ENCODE measurements at regions not wholly inside any gene's neighbourhood (a gene's known extent, or its start where the extent isn't known, plus 50 kb on each side); places are given as distances from the start of the nearest gene placed in this dataset.

GRCh38 chr17:34874478-34874877, 86.8 kb downstream of the CCT6B start:
- no peak for DNase-seq (ENCODE audit: low spot score)

- no peak for DNase-seq (ENCODE audit: low spot score)
Measured at GRCh38 chr17:34872640-34873039, 88.6 kb downstream of the CCT6B start.

DNA sequence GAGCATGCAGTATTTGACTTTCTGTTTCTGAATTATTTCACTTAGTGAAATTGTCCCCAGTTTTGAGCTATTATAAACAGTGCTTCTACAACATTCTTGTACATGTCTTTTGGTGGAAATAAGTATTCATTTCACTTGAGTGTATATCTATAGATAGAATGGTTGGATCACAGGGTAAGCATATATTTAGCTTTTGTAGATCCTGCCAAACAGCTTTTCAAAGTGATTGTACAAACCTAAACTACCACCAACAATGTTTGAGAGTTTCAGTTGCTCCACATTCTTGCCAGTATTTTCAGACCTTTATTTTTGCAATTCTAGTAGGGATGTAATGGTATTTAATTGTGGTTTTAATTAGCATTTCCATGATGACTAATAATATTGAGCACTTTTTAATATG, 91.6 kb downstream of the CCT6B start:
- DNase-seq (ENCODE audit: low spot score) = no peak

GRCh38 chr17:34865716-34866115, 95.5 kb downstream of the CCT6B start:
- DNase-seq (ENCODE audit: low spot score) = no peak

- no peak for DNase-seq (ENCODE audit: low spot score)
Measured at GRCh38 chr17:34862384-34862783, 98.9 kb downstream of the CCT6B start.

DNA sequence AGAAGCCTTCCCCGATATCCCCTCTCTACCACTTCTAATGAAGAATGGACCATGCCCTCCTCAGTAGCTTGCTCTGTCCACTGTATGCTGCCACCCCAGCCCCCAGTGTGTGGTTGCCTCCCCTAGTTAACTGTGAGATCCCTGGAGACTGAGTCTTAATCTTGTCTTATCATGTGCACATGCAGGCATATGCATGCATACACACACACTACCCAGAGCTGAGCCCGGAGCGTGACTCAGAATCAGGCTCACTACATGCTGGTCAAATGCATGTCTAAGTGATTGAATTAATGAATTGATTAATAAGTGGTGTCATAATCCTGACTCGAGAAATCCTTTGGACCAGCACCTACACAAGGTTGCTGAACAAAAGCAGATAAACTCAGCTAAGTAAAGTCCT, 99.4 kb downstream of the CCT6B start:
- no peak for DNase-seq (ENCODE audit: low spot score)

- peak; percentile 4 for DNase-seq (ENCODE audit: low spot score)
Measured at GRCh38 chr17:34859652-34860051, 101.6 kb downstream of the CCT6B start.

- peak; percentile 51 for DNase-seq (ENCODE audit: low spot score)
Measured at GRCh38 chr17:34858591-34859565, 102.4 kb downstream of the CCT6B start.

- DNase-seq (ENCODE audit: low spot score) = no peak
Measured at GRCh38 chr17:34853924-34854323, 107.3 kb downstream of the CCT6B start.

GRCh38 chr17:34852614-34853013, 108.6 kb downstream of the CCT6B start:
- no peak for DNase-seq (ENCODE audit: low spot score)

GRCh38 chr17:34851961-34852540, 109.2 kb downstream of the CCT6B start:
- no peak for DNase-seq (ENCODE audit: low spot score)

DNA sequence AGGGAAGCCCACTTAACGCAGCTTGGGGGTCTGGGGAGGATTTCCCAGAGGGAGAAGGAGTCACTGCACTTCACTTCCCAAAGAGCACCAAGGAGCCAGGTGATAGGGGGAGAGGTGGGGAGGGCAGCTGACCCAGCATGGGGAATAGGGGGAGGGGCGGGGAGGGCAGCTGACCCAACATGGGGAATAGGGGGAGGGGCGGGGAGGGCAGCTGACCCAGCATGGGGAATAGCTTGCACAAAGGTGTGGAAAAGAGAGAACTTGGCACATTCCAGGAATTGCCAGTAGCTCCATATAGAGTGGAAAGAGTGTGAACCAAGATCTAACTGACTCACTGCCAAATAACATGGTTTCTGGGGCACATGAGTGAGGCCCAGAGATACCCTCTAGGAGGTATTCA, 110.3 kb downstream of the CCT6B start:
- no peak for DNase-seq (ENCODE audit: low spot score)

GRCh38 chr17:34850023-34850422, 111.2 kb downstream of the CCT6B start:
- no peak for DNase-seq (ENCODE audit: low spot score)

GRCh38 chr17:34847938-34848337, 113.3 kb downstream of the CCT6B start:
- no peak for DNase-seq (ENCODE audit: low spot score)

- DNase-seq (ENCODE audit: low spot score) = no peak
Measured at GRCh38 chr17:34845296-34845695, 116.0 kb downstream of the CCT6B start.

GRCh38 chr17:34843682-34844081, 117.6 kb downstream of the CCT6B start:
- DNase-seq (ENCODE audit: low spot score) = no peak

DNA sequence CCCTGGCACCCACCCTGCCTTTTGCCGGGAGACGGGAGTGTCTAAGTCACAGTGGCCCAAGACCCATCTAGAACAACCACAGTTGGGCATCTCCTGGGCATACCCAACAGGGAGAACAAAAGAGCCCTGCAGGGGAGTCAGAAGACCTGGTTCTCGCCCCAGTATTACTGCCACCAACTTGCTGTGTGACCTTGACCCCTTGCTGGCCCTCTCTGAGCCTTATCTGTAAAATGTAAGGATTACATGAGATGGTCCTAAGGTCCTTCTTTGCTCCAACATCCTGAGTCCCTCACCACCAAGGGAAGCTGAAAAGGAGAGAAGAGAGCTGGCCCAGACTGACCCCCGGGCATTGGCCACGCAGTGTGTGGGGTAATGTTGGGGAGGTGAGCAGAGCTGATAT, 119.0 kb downstream of the CCT6B start:
- DNase-seq (ENCODE audit: low spot score) = no peak

DNA sequence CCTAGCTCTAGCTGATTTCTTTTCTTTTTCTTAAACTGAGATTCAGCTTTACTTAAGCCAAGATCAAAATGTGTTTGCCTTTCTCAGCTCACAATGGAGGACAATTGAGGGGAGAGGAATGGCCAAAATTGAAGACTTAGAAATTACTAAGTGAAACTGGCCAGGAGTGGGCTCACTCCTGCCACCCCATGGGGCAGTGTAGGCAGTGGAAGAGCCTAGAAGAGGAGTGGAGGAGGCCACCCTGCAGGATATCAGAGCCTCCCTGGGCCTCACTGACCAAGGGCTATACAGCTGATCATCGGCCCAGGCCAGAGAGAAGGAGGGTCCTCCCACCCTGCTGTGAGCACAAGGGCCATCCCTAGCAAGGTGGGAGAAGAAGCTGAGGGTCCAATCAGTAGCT, 119.8 kb downstream of the CCT6B start:
- DNase-seq (ENCODE audit: low spot score) = no peak

DNA sequence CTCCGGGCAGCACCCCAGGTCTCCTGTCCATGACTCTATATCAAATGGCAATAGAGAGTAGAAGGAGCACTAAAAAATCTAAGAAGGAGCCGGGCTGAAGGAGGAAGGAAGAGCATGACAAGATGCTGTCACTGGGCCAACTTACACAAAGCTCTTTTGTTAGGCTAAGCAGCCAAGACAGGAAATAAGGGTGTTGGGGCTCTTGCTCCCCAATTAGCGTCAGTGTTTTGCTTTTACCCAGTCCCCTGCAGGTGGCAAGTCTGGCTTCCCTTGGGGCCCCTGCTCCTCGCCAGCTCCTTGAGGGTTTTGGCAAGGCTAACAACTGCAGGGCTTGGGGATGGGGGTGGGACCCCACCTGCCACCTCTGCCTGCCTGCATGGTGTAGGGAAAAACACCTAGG, 120.5 kb downstream of the CCT6B start:
- no peak for DNase-seq (ENCODE audit: low spot score)

DNA sequence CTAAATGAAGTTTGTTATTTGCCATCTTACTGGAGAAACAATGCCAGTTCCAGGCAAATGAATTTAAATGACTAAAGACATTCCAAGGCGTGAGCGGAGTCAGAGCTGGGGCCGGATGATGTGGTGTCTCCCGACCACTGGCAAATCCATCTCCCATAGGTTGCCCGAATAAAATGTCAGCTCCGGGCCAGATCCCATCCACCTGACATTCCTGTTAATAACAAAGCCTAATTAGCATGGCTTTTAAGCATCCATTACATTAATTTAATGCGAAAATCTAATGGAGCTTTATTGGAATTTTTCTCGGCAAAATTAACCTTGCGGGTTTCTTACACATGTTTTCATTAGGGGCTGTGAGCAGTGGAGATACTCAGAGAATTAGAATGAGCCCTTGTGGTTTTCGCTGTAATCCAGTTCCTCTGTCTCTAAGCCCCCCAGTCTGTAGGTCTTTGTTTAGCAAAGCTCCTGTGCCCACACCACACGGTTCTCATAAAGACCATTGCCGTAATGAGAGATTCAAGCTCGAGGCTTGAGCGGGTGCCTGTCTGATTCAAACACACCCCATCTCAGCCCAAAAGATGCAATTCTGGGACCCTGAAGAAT, 123.3 kb downstream of the CCT6B start:
- DNase-seq (ENCODE audit: low spot score) = no peak

- no peak for DNase-seq (ENCODE audit: low spot score)
Measured at GRCh38 chr17:34832376-34832775, 128.9 kb downstream of the CCT6B start.

GRCh38 chr17:34827008-34827407, 134.3 kb downstream of the CCT6B start:
- DNase-seq (ENCODE audit: low spot score) = no peak

DNA sequence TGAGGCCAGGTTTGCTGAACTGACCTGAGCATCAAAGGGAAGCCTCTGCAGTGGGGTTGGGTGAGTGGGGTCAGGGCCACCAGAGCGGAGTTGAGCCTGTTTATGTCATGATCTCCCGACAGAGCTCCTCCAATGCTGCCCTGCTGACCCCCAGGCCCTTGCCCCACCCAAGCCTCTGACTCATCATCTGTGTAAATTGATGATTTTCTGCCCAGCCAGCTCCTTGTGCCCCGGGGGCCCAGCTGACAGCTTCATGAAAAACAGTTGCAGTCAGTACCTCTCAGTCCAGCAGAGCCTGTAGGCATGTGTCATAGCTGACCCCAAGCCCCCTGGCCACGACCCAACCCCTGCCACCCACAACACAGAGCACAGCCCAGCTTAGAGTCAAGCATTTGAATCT, 134.9 kb downstream of the CCT6B start:
- no peak for DNase-seq (ENCODE audit: low spot score)
